Hepatocyte (in vitro differentiated cells): ENCODE measurements at regions not wholly inside any gene's neighbourhood (a gene's known extent, or its start where the extent isn't known, plus 50 kb on each side); places are given as distances from the start of the nearest gene placed in this dataset.

ENCODE experiments used
- CTCF ChIP-seq: fragments of 200-600 bp; sonication (generic); IDR thresholded peaks from 2 replicates; pipeline ENCODE4 v1.5.1; 2016; ENCODE audit warnings: antibody characterized with exemption, mild to moderate bottlenecking; ENCODE audit not compliant: poor library complexity
- EZH2 ChIP-seq: fragments of 200-600 bp; sonication (generic); IDR thresholded peaks from 2 replicates; pipeline ENCODE4 v1.6.1; 2016; ENCODE audit warnings: antibody characterized with exemption, mild to moderate bottlenecking, borderline replicate concordance
- EZH2phosphoT487 ChIP-seq: fragments of 200-600 bp; sonication (generic); IDR thresholded peaks from one replicate; pipeline ENCODE4 v1.6.1; 2018; ENCODE audit warnings: antibody characterized with exemption, mild to moderate bottlenecking, low read depth, moderate library complexity; ENCODE audit not compliant: unreplicated experiment, severe bottlenecking

GRCh38 chr9:16950051-16950450, 79.6 kb upstream of the BNC2 start:
- TF ChIP-seq EZH2 (no peak), CTCF (no peak), EZH2phosphoT487 (no peak)
